HL-60/S4 treated with phorbol 12-myristate 13-acetate at 8.2 ng/mL for 4 days and 3 days (cell line): ENCODE measurements at regions not wholly inside any gene's neighbourhood (a gene's known extent, or its start where the extent isn't known, plus 50 kb on each side); places are given as distances from the start of the nearest gene placed in this dataset.
"Not testable (repeated sequence)": the region's sequence is repeated elsewhere in the genome, so short reads cannot be mapped to it uniquely, and the experiment has no call there.

Experiments
- in situ Hi-C: fragments of 300-500 bp; cut with MboI; formaldehyde crosslinking; loops from 2 replicates; pipeline ENCODE4 v1.15.0; 2022; ENCODE audit warnings: low sequenced_read_pairs

GRCh38 chr6:163871616-163872015, 457.1 kb downstream of the QKI start:
- in situ Hi-C loops, result no loop called here

- in situ Hi-C loops, result no loop called here
Observed at GRCh38 chr6:163867518-163868292, 453.2 kb downstream of the QKI start.

GRCh38 chr6:163866192-163866591, 451.7 kb downstream of the QKI start:
- in situ Hi-C loops, result no loop called here

GRCh38 chr6:163863565-163863964, 449.0 kb downstream of the QKI start:
- in situ Hi-C loops, result no loop called here

GRCh38 chr6:163862701-163863100, 448.2 kb downstream of the QKI start:
- in situ Hi-C loops, result no loop called here

- in situ Hi-C loops, result no loop called here
Observed at GRCh38 chr6:163861627-163862026, 447.1 kb downstream of the QKI start.

GRCh38 chr6:163860287-163861081, 446.0 kb downstream of the QKI start:
- in situ Hi-C loops, result no loop called here

GRCh38 chr6:163858870-163859269, 444.4 kb downstream of the QKI start:
- in situ Hi-C loops, result not testable (repeated sequence)

GRCh38 chr6:163857421-163857820, 442.9 kb downstream of the QKI start:
- in situ Hi-C loops, result no loop called here

- in situ Hi-C loops, result no loop called here
Observed at GRCh38 chr6:163850874-163851273, 436.4 kb downstream of the QKI start.

- in situ Hi-C loops, result no loop called here
Observed at GRCh38 chr6:163844761-163845160, 430.2 kb downstream of the QKI start.

GRCh38 chr6:163844357-163844756, 429.8 kb downstream of the QKI start:
- in situ Hi-C loops, result no loop called here

- in situ Hi-C loops, result no loop called here
Observed at GRCh38 chr6:163843218-163843617, 428.7 kb downstream of the QKI start.

- in situ Hi-C loops, result no loop called here
Observed at GRCh38 chr6:163842467-163842866, 427.9 kb downstream of the QKI start.

GRCh38 chr6:163841733-163842132, 427.2 kb downstream of the QKI start:
- in situ Hi-C loops, result no loop called here

GRCh38 chr6:163841326-163841725, 426.8 kb downstream of the QKI start:
- in situ Hi-C loops, result no loop called here

GRCh38 chr6:163840880-163841279, 426.4 kb downstream of the QKI start:
- in situ Hi-C loops, result no loop called here

GRCh38 chr6:163839296-163839695, 424.8 kb downstream of the QKI start:
- in situ Hi-C loops, result no loop called here

GRCh38 chr6:163837691-163838431, 423.3 kb downstream of the QKI start:
- in situ Hi-C loops, result no loop called here

GRCh38 chr6:163836876-163837690, 422.6 kb downstream of the QKI start:
- in situ Hi-C loops, result no loop called here
